ENCODE measurements at regions not wholly inside any gene's neighbourhood (a gene's known extent, or its start where the extent isn't known, plus 50 kb on each side); places are given as distances from the start of the nearest gene placed in this dataset.

- H4K20me1 ChIP-seq (replicated peaks; ENCODE audit: control insufficient read depth, extremely low read depth, insufficient read depth, low read length), result no peaks in the 10 kb centered on the region
- ChIA-PET CTCF (interaction anchor here (1.2 kb wide), 1 partner anchor 35 kb away, joined by 4 read pairs; no protein-coding TSS in a partner anchor), POLR2A (no interaction called here)
- dilution Hi-C loops (cut with MboI; ENCODE audit: extremely low pct_ligation_motif_present, low sequenced_read_pairs), result no loop called here
- no peak for FAIRE-seq
- BruUV-seq (replicated peaks), result no TSS peak
- no peaks in the 10 kb centered on the region for H3K79me2 ChIP-seq (ENCODE audit: control insufficient read depth, insufficient read depth, low read length)
- no peaks in the 10 kb centered on the region for H3K9me3 ChIP-seq (replicated peaks; ENCODE audit: control insufficient read depth, insufficient read depth, low read length)
- H3K4me1 ChIP-seq (ENCODE audit: control insufficient read depth, extremely low read depth, insufficient read depth, low read length), result no peaks in the 10 kb centered on the region
- H3K9ac ChIP-seq (replicated peaks; ENCODE audit: extremely low read depth, insufficient read depth, low read length), result no peak overlapping the region
- H3K27me3 ChIP-seq (ENCODE audit: control insufficient read depth in 2 of 2, insufficient read depth in 2 of 2, low read length in 2 of 2), result no peaks in the 10 kb centered on the region
- intact Hi-C loops (cut with micrococcal nuclease), result no loop called here
- no peak overlapping the region for H2AFZ ChIP-seq (ENCODE audit: low read depth, low read length)
- H3K9me1 ChIP-seq (replicated peaks; ENCODE audit: control insufficient read depth, extremely low read depth, insufficient read depth, low read length), result no peaks in the 10 kb centered on the region
- H3K4me3 ChIP-seq (replicated peaks in 1 of 3; ENCODE audit: insufficient read depth in 1 of 3, low read depth in 1 of 3, low read length in 3 of 3), result no peak overlapping the region
- no peak for DNase-seq (ENCODE audit: low read depth, low spot score)
- TF ChIP-seq GATA2 (IDR thresholded peaks at IDR 0.05; ENCODE audit: insufficient read depth, insufficient read length, low read depth, low read length) (no peak), POLR2AphosphoS5 (IDR thresholded peaks at IDR 0.05; ENCODE audit: insufficient read depth, low read depth, low read length) (no peak), MAX (IDR thresholded peaks at IDR 0.05; ENCODE audit: insufficient read depth, insufficient read length) (no peak), MYC (IDR thresholded peaks at IDR 0.05; ENCODE audit: low read depth, low read length) (no peak), EZH2 (IDR thresholded peaks at IDR 0.05; ENCODE audit: borderline replicate concordance, low read depth, low read length, severe bottlenecking) (no peak), POLR2A (IDR thresholded peaks at IDR 0.05; ENCODE audit: low read depth, low read length) (no peak), JUN (IDR thresholded peaks at IDR 0.05; ENCODE audit: borderline replicate concordance, insufficient read depth, insufficient read length, low read depth) (no peak), CTCF (IDR thresholded peaks at IDR 0.05; ENCODE audit: extremely low read depth in 1 of 2, insufficient read depth in 1 of 2, low read depth in 1 of 2, low read length in 2 of 2) (no peak), FOS (IDR thresholded peaks at IDR 0.05; ENCODE audit: borderline replicate concordance, insufficient read depth, low read length) (no peak)
- H3K27ac ChIP-seq (ENCODE audit: insufficient read depth, low read depth, low read length), result no peak overlapping the region
- no peaks in the 10 kb centered on the region for H3K36me3 ChIP-seq (ENCODE audit: control insufficient read depth in 2 of 2, extremely low read depth in 1 of 2, insufficient read depth in 2 of 2, low read length in 2 of 2)
- no peak overlapping the region for H3K4me2 ChIP-seq (ENCODE audit: insufficient read depth, low read length)
Measured at GRCh38 chr1:232204269-232204668, 425.7 kb downstream of the SIPA1L2 start.

All from endothelial cell of umbilical vein (primary cell).